ENCODE measurements at regions not wholly inside any gene's neighbourhood (a gene's known extent, or its start where the extent isn't known, plus 50 kb on each side); places are given as distances from the start of the nearest gene placed in this dataset.

- TF ChIP-seq CBX5 (IDR thresholded peaks at IDR 0.05; ENCODE audit: low read depth, low read length) (no peak), CEBPB (IDR thresholded peaks at IDR 0.05; ENCODE audit: low read depth, low read length) (no peak), POLR2AphosphoS5 (IDR thresholded peaks at IDR 0.05; ENCODE audit: low read depth, low read length) (no peak), SAP30 (IDR thresholded peaks at IDR 0.05; ENCODE audit: insufficient read depth, insufficient replicate concordance, low read length) (no peak), EP300 (IDR thresholded peaks at IDR 0.05; ENCODE audit: borderline replicate concordance in 1 of 2, low read depth in 2 of 2, low read length in 2 of 2) (no peak), JUN (IDR thresholded peaks at IDR 0.05; ENCODE audit: low read depth, low read length) (no peak), ASH2L (IDR thresholded peaks at IDR 0.05; ENCODE audit: low read length) (no peak), EZH2 (IDR thresholded peaks at IDR 0.05; ENCODE audit: low read depth, low read length, severe bottlenecking) (no peak), TAF1 (IDR thresholded peaks at IDR 0.05; ENCODE audit: low read depth, low read length) (no peak), POLR2A (IDR thresholded peaks at IDR 0.05; ENCODE audit: control extremely low read depth in 1 of 2, low read depth in 2 of 2, low read length in 2 of 2) (no peak), ATF2 (IDR thresholded peaks at IDR 0.05; ENCODE audit: low read length) (no peak), MAX (IDR thresholded peaks at IDR 0.05) (no peak)
- TF ChIP-seq, protein P1, sequence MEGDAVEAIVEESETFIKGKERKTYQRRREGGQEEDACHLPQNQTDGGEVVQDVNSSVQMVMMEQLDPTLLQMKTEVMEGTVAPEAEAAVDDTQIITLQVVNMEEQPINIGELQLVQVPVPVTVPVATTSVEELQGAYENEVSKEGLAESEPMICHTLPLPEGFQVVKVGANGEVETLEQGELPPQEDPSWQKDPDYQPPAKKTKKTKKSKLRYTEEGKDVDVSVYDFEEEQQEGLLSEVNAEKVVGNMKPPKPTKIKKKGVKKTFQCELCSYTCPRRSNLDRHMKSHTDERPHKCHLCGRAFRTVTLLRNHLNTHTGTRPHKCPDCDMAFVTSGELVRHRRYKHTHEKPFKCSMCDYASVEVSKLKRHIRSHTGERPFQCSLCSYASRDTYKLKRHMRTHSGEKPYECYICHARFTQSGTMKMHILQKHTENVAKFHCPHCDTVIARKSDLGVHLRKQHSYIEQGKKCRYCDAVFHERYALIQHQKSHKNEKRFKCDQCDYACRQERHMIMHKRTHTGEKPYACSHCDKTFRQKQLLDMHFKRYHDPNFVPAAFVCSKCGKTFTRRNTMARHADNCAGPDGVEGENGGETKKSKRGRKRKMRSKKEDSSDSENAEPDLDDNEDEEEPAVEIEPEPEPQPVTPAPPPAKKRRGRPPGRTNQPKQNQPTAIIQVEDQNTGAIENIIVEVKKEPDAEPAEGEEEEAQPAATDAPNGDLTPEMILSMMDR (IDR thresholded peaks at IDR 0.05; ENCODE audit: control extremely low read depth in 1 of 3, insufficient read depth in 1 of 3, low read depth in 1 of 3, low read length in 3 of 3): no peak
Observed at GRCh38 chr19:30757104-30757836, 385.1 kb downstream of the ZNF536 start.
